ENCODE measurements at regions not wholly inside any gene's neighbourhood (a gene's known extent, or its start where the extent isn't known, plus 50 kb on each side); places are given as distances from the start of the nearest gene placed in this dataset.
"Not testable (repeated sequence)": the region's sequence is repeated elsewhere in the genome, so short reads cannot be mapped to it uniquely, and the experiment has no call there.

- TF ChIP-seq, protein P1, sequence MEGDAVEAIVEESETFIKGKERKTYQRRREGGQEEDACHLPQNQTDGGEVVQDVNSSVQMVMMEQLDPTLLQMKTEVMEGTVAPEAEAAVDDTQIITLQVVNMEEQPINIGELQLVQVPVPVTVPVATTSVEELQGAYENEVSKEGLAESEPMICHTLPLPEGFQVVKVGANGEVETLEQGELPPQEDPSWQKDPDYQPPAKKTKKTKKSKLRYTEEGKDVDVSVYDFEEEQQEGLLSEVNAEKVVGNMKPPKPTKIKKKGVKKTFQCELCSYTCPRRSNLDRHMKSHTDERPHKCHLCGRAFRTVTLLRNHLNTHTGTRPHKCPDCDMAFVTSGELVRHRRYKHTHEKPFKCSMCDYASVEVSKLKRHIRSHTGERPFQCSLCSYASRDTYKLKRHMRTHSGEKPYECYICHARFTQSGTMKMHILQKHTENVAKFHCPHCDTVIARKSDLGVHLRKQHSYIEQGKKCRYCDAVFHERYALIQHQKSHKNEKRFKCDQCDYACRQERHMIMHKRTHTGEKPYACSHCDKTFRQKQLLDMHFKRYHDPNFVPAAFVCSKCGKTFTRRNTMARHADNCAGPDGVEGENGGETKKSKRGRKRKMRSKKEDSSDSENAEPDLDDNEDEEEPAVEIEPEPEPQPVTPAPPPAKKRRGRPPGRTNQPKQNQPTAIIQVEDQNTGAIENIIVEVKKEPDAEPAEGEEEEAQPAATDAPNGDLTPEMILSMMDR (conservative IDR thresholded peaks at IDR 0.05; ENCODE audit: control insufficient read depth, insufficient read depth, low read depth, low read length): no peak
- peak; percentile 19 for DNase-seq (ENCODE audit: low read depth)
Measured at GRCh38 chr2:221750316-221750715, 178.2 kb upstream of the EPHA4 start.

GRCh38 chr2:221747289-221747972, 175.3 kb upstream of the EPHA4 start:
- no peak overlapping the region for H3K4me3 ChIP-seq (ENCODE audit: control insufficient read depth, low read depth, low read length)
- DNase-seq (ENCODE audit: low read depth): no peak
- TF ChIP-seq, protein P1 (conservative IDR thresholded peaks at IDR 0.05; ENCODE audit: control insufficient read depth, insufficient read depth, low read depth, low read length): no peak

More at GRCh38 chr2:221750316-221750715, 178.2 kb upstream of the EPHA4 start:
- H3K4me3 ChIP-seq (ENCODE audit: control insufficient read depth, low read depth, low read length): no peak overlapping the region

DNA sequence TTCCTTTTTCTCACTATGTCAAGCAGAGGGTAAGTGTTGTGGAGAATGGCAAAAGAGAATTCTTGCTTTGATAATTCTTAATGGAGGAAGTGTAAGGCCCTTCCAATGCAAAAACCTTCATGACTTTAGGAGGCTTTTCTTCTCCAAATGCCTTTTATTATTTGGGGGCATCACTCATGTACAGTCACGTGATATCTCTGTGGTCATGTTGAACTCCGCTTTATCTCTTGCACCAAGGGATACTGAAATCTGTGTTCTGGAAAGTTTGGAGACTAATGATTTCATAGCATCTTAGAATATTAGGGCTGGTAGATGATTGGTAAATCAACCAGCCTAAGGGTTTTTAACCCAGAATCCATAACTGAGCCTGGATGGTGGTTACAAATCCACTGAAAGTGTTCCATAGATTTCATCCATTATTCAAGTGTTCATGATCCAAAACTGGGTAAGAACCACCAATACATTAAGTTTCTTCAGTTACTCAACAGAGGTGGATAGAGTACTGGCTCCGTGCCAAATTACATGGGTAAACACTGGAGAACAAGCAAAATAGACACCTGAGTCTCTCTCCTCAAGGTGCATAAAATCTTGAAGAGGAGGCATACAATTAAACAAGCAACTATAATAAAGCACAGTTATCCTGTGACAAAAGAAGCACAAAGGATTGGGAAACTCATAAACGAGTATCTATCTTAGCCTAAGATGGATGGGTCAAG, 169.6 kb upstream of the EPHA4 start:
- H3K4me3 ChIP-seq (ENCODE audit: control insufficient read depth, low read depth, low read length): no peak overlapping the region
- DNase-seq (ENCODE audit: low read depth): no peak
- TF ChIP-seq, protein P1 (conservative IDR thresholded peaks at IDR 0.05; ENCODE audit: control insufficient read depth, insufficient read depth, low read depth, low read length): no peak

GRCh38 chr2:221731432-221732145, 159.5 kb upstream of the EPHA4 start:
- no peak overlapping the region for H3K4me3 ChIP-seq (ENCODE audit: control insufficient read depth, low read depth, low read length)
- DNase-seq (ENCODE audit: low read depth): peak; percentile 18
- TF ChIP-seq, protein P1 (conservative IDR thresholded peaks at IDR 0.05; ENCODE audit: control insufficient read depth, insufficient read depth, low read depth, low read length): no peak

GRCh38 chr2:221726894-221727513, 154.9 kb upstream of the EPHA4 start:
- TF ChIP-seq, protein P1 (conservative IDR thresholded peaks at IDR 0.05; ENCODE audit: control insufficient read depth, insufficient read depth, low read depth, low read length): no peak
- DNase-seq (ENCODE audit: low read depth): no peak
- no peak overlapping the region for H3K4me3 ChIP-seq (ENCODE audit: control insufficient read depth, low read depth, low read length)

GRCh38 chr2:221724631-221725203, 152.6 kb upstream of the EPHA4 start:
- H3K4me3 ChIP-seq (ENCODE audit: control insufficient read depth, low read depth, low read length): no peak overlapping the region
- TF ChIP-seq, protein P1 (conservative IDR thresholded peaks at IDR 0.05; ENCODE audit: control insufficient read depth, insufficient read depth, low read depth, low read length): no peak
- DNase-seq (ENCODE audit: low read depth): no peak

DNA sequence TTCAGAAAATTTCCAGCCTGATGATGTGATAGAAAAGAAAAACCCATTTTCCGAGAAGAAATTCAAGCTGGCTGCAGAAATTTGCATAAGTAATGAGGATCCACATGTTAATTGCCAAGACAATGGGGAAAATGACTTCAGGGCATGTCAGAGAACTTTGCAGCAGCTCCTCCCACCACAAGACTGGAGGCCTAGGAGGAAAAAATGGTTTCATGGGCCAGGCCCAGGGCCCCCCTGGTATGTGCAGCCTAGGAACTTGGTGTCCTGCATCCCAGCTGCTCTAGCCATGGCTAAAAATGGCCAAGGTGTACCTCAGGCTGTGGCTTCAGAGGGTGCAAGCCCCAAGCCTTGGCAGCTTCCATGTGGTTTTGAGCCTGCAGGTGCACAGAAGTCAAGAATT, 152.0 kb upstream of the EPHA4 start:
- not testable (repeated sequence) for DNase-seq (ENCODE audit: low read depth); H3K4me3 ChIP-seq (ENCODE audit: control insufficient read depth, low read depth, low read length)
